CD4-positive, alpha-beta T cell (primary cell): ENCODE measurements at regions not wholly inside any gene's neighbourhood (a gene's known extent, or its start where the extent isn't known, plus 50 kb on each side); places are given as distances from the start of the nearest gene placed in this dataset.

Experiments used
- ATAC-seq: fragments of 200-7000 bp; cut with Tn5 transposase; one replicate; pipeline ENCODE4 v1.10.0; 2022; ENCODE audit warnings: mild to moderate bottlenecking; ENCODE audit not compliant: poor library complexity
- CTCF ChIA-PET: fragments of 350-600 bp; sonication (Branson Sonifier 250); formaldehyde crosslinking; loops from one replicate; lab custom pipeline; 2021; ENCODE audit warnings: antibody characterized with exemption, inconsistent platforms; lab: Charles Lee
- POLR2A ChIA-PET: fragments of 350-600 bp; sonication (Branson Sonifier 250); formaldehyde crosslinking; loops from one replicate; lab custom pipeline; 2021; ENCODE audit warnings: antibody characterized with exemption, inconsistent platforms; lab: Charles Lee
- DNase-seq, 14 experiments: peaks; one replicate each; pipeline ENCODE4 v3.0.0-alpha.2; 2013 to 2020; ENCODE audit warnings: mixed read lengths in 2 of 14
- H3K27ac ChIP-seq, 2 donors: one replicate each; pipeline versions ENCODE4 v1.5.1 to v1.7.0; 2013; ENCODE audit warnings: low read length in 2 of 2, low read depth in 1 of 2, mild to moderate bottlenecking in 1 of 2
- H3K27me3 ChIP-seq, 2 experiments: 1 replicate in 1 of 2; 2 replicates in 1 of 2; pipeline versions ENCODE4 v1.6.1 to v1.7.0; 2013; ENCODE audit warnings: low read length in 2 of 2, control low read depth in 1 of 2, mild to moderate bottlenecking in 1 of 2, moderate library complexity in 1 of 2; ENCODE audit not compliant: insufficient read depth in 2 of 2, control insufficient read depth in 1 of 2
- H3K36me3 ChIP-seq: one replicate; pipeline ENCODE4 v1.6.1; 2013; ENCODE audit warnings: low read length, control low read depth; ENCODE audit not compliant: insufficient read depth
- H3K4me1 ChIP-seq: one replicate; pipeline ENCODE4 v1.6.1; 2013; ENCODE audit warnings: low read length, control low read depth; ENCODE audit not compliant: insufficient read depth
- H3K4me3 ChIP-seq: one replicate; pipeline ENCODE4 v1.5.1; 2013; ENCODE audit warnings: mild to moderate bottlenecking, low read length, moderate library complexity
- H3K9me3 ChIP-seq, 2 experiments: 1 replicate in 1 of 2; 2 replicates in 1 of 2; pipeline versions ENCODE4 v1.6.1 to v1.7.0; 2013; ENCODE audit warnings: low read length in 2 of 2, mild to moderate bottlenecking in 2 of 2, control low read depth in 1 of 2, moderate library complexity in 1 of 2; ENCODE audit not compliant: control insufficient read depth in 1 of 2, insufficient read depth in 1 of 2
- H3K27ac Mint-ChIP-seq: one replicate; pipeline ENCODE4 v1.8.0; 2020; ENCODE audit warnings: mixed read lengths
- H3K27me3 Mint-ChIP-seq: one replicate; pipeline ENCODE4 v1.8.0; 2021; ENCODE audit warnings: mixed read lengths
- H3K36me3 Mint-ChIP-seq: one replicate; pipeline ENCODE4 v1.8.0; 2021; ENCODE audit warnings: low read depth, mixed read lengths
- H3K4me1 Mint-ChIP-seq: one replicate; pipeline ENCODE4 v1.8.0; 2021; ENCODE audit warnings: low read depth, mixed read lengths
- H3K4me3 Mint-ChIP-seq: one replicate; pipeline ENCODE4 v1.8.0; 2020; ENCODE audit warnings: mild to moderate bottlenecking, mixed read lengths
- H3K9me3 Mint-ChIP-seq: one replicate; pipeline ENCODE4 v1.8.0; 2020; ENCODE audit warnings: mixed read lengths
- CTCF ChIP-seq: fragments of 200-600 bp; IDR thresholded peaks from one replicate; pipeline ENCODE4 v1.8.0; 2022; ENCODE audit warnings: antibody characterized with exemption, mild to moderate bottlenecking
- intact Hi-C, 2 experiments: fragments of 100-400 bp; cut with DNase I in 1 of 2; cut with micrococcal nuclease in 1 of 2; formaldehyde crosslinking; loops; one replicate each; pipeline versions ENCODE4 v1.15.1 to v1.9.0; 2023 to 2025; cut with DNase I, micrococcal nuclease

- ChIA-PET CTCF (no interaction called here), POLR2A (no interaction called here)
- no peak for TF ChIP-seq CTCF
- no peak overlapping the region for H3K27ac Mint-ChIP-seq
- H3K27me3 ChIP-seq = peaks cover 0 to 3% of the 10 kb centered on the region in 2 experiments
- intact Hi-C loops = no loop called here
- H3K36me3 Mint-ChIP-seq = no peaks in the 10 kb centered on the region
- no peak overlapping the region for H3K27ac ChIP-seq
- no peaks in the 10 kb centered on the region for H3K36me3 ChIP-seq
- H3K9me3 ChIP-seq = peaks cover 0 to 10% of the 10 kb centered on the region in 2 experiments
- no peaks in the 10 kb centered on the region for H3K4me1 ChIP-seq
- no peaks in the 10 kb centered on the region for H3K9me3 Mint-ChIP-seq
- ATAC-seq = no peak
- H3K4me3 ChIP-seq = no peak overlapping the region
- H3K27me3 Mint-ChIP-seq = no peaks in the 10 kb centered on the region
- H3K4me3 Mint-ChIP-seq = no peak overlapping the region
- DNase-seq = no peak
- H3K4me1 Mint-ChIP-seq = no peaks in the 10 kb centered on the region
Observed at GRCh38 chr3:135755330-135756105, 210.0 kb upstream of the PPP2R3A start.

- TF ChIP-seq CTCF = no peak
- CTCF ChIA-PET = no interaction called here
- ATAC-seq = no peak
- DNase-seq = no peak
- Mint-ChIP-seq H3K9me3 (no peaks in the 10 kb centered on the region), H3K36me3 (no peaks in the 10 kb centered on the region), H3K27me3 (no peaks in the 10 kb centered on the region), H3K27ac (no peak overlapping the region), H3K4me1 (no peaks in the 10 kb centered on the region), H3K4me3 (no peak overlapping the region)
- Histone ChIP-seq H3K27me3 (peaks cover 0 to 3% of the 10 kb centered on the region in 2 experiments), H3K4me1 (no peaks in the 10 kb centered on the region), H3K36me3 (no peaks in the 10 kb centered on the region), H3K9me3 (peaks cover 0 to 10% of the 10 kb centered on the region in 2 experiments), H3K27ac (no peak overlapping the region), H3K4me3 (no peak overlapping the region)
- intact Hi-C loops = no loop called here
- POLR2A ChIA-PET = no interaction called here
Observed at GRCh38 chr3:135756106-135756668, 209.3 kb upstream of the PPP2R3A start.

GRCh38 chr3:135757421-135757820 is 208.1 kb upstream of the PPP2R3A start:
- Histone ChIP-seq H3K36me3 (no peaks in the 10 kb centered on the region), H3K27ac (no peak overlapping the region), H3K4me1 (no peaks in the 10 kb centered on the region), H3K27me3 (no peaks in the 10 kb centered on the region), H3K9me3 (peaks cover 0 to 10% of the 10 kb centered on the region in 2 experiments), H3K4me3 (no peak overlapping the region)
- Mint-ChIP-seq H3K4me1 (no peaks in the 10 kb centered on the region), H3K27me3 (no peaks in the 10 kb centered on the region), H3K4me3 (no peak overlapping the region), H3K27ac (no peak overlapping the region), H3K9me3 (no peaks in the 10 kb centered on the region), H3K36me3 (no peaks in the 10 kb centered on the region)
- ChIA-PET POLR2A (no interaction called here), CTCF (no interaction called here)
- no peak for TF ChIP-seq CTCF
- DNase-seq = no peak
- ATAC-seq = no peak
- intact Hi-C loops = no loop called here
